Esophagus squamous epithelium (tissue), 5 donors: ENCODE measurements at regions not wholly inside any gene's neighbourhood (a gene's known extent, or its start where the extent isn't known, plus 50 kb on each side); places are given as distances from the start of the nearest gene placed in this dataset.
"Not testable (repeated sequence)": the region's sequence is repeated elsewhere in the genome, so short reads cannot be mapped to it uniquely, and the experiment has no call there.

ENCODE experiments used
- DNase-seq: peaks from one replicate; lab custom pipeline; 2025; lab: John Stamatoyannopoulos, UW
- H3K27ac ChIP-seq, 4 donors: fragments of 200-600 bp; sonication (generic); one replicate each; pipeline ENCODE4 v1.5.1; 2016 to 2019; ENCODE audit warnings: mild to moderate bottlenecking in 1 of 4
- H3K27me3 ChIP-seq, 4 donors: fragments of 200-600 bp; sonication (generic); 1 replicate in 3 of 4; 2 replicates in 1 of 4; pipeline versions ENCODE4 v1.5.1 to v1.6.0; 2017 to 2021; ENCODE audit warnings: antibody characterized with exemption in 1 of 4
- H3K36me3 ChIP-seq, 3 donors: fragments of 200-600 bp; sonication (generic); one replicate each; pipeline ENCODE4 v1.5.1; 2016 to 2019
- H3K4me1 ChIP-seq, 3 donors: fragments of 200-600 bp; sonication (generic); one replicate each; pipeline ENCODE4 v1.5.1; 2017 to 2019
- H3K4me3 ChIP-seq, 4 donors: fragments of 200-600 bp; sonication (generic); 1 replicate in 3 of 4; 2 replicates in 1 of 4; pipeline ENCODE4 v1.5.1; 2016 to 2019; ENCODE audit warnings: mild to moderate bottlenecking in 2 of 4, moderate library complexity in 1 of 4
- H3K9me3 ChIP-seq, 3 donors: fragments of 200-600 bp; sonication (generic); one replicate each; pipeline ENCODE4 v1.5.1; 2016 to 2019
- CTCF ChIP-seq, 6 experiments: fragments of 450-650 bp in 4 of 6; fragments of 200-600 bp in 2 of 6; sonication (generic) in 2 of 6; IDR thresholded peaks; one replicate each; pipeline ENCODE4 v1.5.1; 2016 to 2019; ENCODE audit warnings: antibody characterized with exemption in 6 of 6, mild to moderate bottlenecking in 4 of 6, moderate library complexity in 4 of 6
- POLR2A ChIP-seq, 4 donors: fragments of 450-650 bp; IDR thresholded peaks; one replicate each; pipeline ENCODE4 v1.6.1; 2017; ENCODE audit warnings: antibody characterized with exemption in 4 of 4, mild to moderate bottlenecking in 4 of 4, moderate library complexity in 3 of 4
- WGBS, 2 donors: methylation state at CpG; one replicate each; pipeline ENCODE4 v1.1.5; 2018; 5-methylcytosine and 5-hydroxymethylcytosine counted together
- intact Hi-C: fragments of 100-400 bp; cut with DNase I; formaldehyde crosslinking; loops from one replicate; pipeline ENCODE4 v1.15.0; 2022
- donor health status: DM: yes; HTN: yes; CAD: no.

GRCh38 chr13:69020120-69020519 is 1087.5 kb upstream of the ATXN8OS start:
- no peaks in the 10 kb centered on the region for H3K36me3 ChIP-seq
- TF ChIP-seq CTCF (IDR thresholded peaks at IDR 0.05) (no peak), POLR2A (IDR thresholded peaks at IDR 0.05) (no peak)
- H3K9me3 ChIP-seq: peaks cover 0 to 5% (median 0%) of the 10 kb centered on the region in 3 donors
- DNase-seq: no peak
- no peaks in the 10 kb centered on the region for H3K4me1 ChIP-seq
- no peaks in the 10 kb centered on the region for H3K27me3 ChIP-seq
- H3K27ac ChIP-seq: no peak overlapping the region
- intact Hi-C loops: no loop called here
- no peak overlapping the region for H3K4me3 ChIP-seq

- H3K27me3 ChIP-seq, DNase-seq, H3K9me3 ChIP-seq, intact Hi-C loops, H3K27ac ChIP-seq, H3K4me1 ChIP-seq, H3K4me3 ChIP-seq, H3K36me3 ChIP-seq: not testable (repeated sequence)
- WGBS, 2 donors: 71 to 73% methylated on average over 9 of the region's 9 CpGs
Observed at GRCh38 chr13:69018173-69018572, 1089.5 kb upstream of the ATXN8OS start.

- no peaks in the 10 kb centered on the region for H3K4me1 ChIP-seq
- WGBS, 2 donors: 74 to 91% methylated on average over 3 of the region's 3 CpGs
- TF ChIP-seq POLR2A (IDR thresholded peaks at IDR 0.05): no peak
- TF ChIP-seq CTCF (IDR thresholded peaks at IDR 0.05): no peak
- no peak for DNase-seq
- intact Hi-C loops: no loop called here
- H3K4me3 ChIP-seq: no peak overlapping the region
- H3K27ac ChIP-seq: no peak overlapping the region
- peaks cover 0 to 5% (median 0%) of the 10 kb centered on the region in 3 donors for H3K9me3 ChIP-seq
- H3K36me3 ChIP-seq: no peaks in the 10 kb centered on the region
- no peaks in the 10 kb centered on the region for H3K27me3 ChIP-seq
Observed at GRCh38 chr13:69010789-69011188, 1096.8 kb upstream of the ATXN8OS start.

- TF ChIP-seq CTCF (IDR thresholded peaks at IDR 0.05) (no peak), POLR2A (IDR thresholded peaks at IDR 0.05) (no peak)
- no peaks in the 10 kb centered on the region for H3K36me3 ChIP-seq
- no peaks in the 10 kb centered on the region for H3K9me3 ChIP-seq
- intact Hi-C loops: no loop called here
- no peaks in the 10 kb centered on the region for H3K27me3 ChIP-seq
- H3K27ac ChIP-seq: no peak overlapping the region
- no peak overlapping the region for H3K4me3 ChIP-seq
- DNase-seq: no peak
- 72 to 74% methylated on average over 5 of the region's 5 CpGs for WGBS, 2 donors
- no peaks in the 10 kb centered on the region for H3K4me1 ChIP-seq
Observed at GRCh38 chr13:69008499-69008898, 1099.1 kb upstream of the ATXN8OS start.

- TF ChIP-seq POLR2A (IDR thresholded peaks at IDR 0.05) (no peak), CTCF (IDR thresholded peaks at IDR 0.05) (no peak)
- intact Hi-C loops: no loop called here
- no peak overlapping the region for H3K27ac ChIP-seq
- no peak overlapping the region for H3K4me3 ChIP-seq
- DNase-seq: no peak
- H3K4me1 ChIP-seq: no peaks in the 10 kb centered on the region
- peaks cover 0 to 6% (median 0%) of the 10 kb centered on the region in 3 donors for H3K9me3 ChIP-seq
- WGBS, 2 donors: 68 to 74% methylated on average over 1 of the region's 1 CpG
- no peaks in the 10 kb centered on the region for H3K36me3 ChIP-seq
- no peaks in the 10 kb centered on the region for H3K27me3 ChIP-seq
Observed at GRCh38 chr13:68998056-68998455, 1109.6 kb upstream of the ATXN8OS start.

- TF ChIP-seq POLR2A (IDR thresholded peaks at IDR 0.05) (no peak), CTCF (IDR thresholded peaks at IDR 0.05) (no peak)
- H3K36me3 ChIP-seq: no peaks in the 10 kb centered on the region
- H3K4me3 ChIP-seq: no peak overlapping the region
- peaks cover 0 to 2% (median 0%) of the 10 kb centered on the region in 3 donors for H3K9me3 ChIP-seq
- intact Hi-C loops: no loop called here
- DNase-seq: no peak
- no peak overlapping the region for H3K27ac ChIP-seq
- no peaks in the 10 kb centered on the region for H3K27me3 ChIP-seq
- H3K4me1 ChIP-seq: no peaks in the 10 kb centered on the region
Observed at GRCh38 chr13:68996668-68997025, 1111.0 kb upstream of the ATXN8OS start.
